Testis (tissue), 2 donors: ENCODE measurements at regions not wholly inside any gene's neighbourhood (a gene's known extent, or its start where the extent isn't known, plus 50 kb on each side); places are given as distances from the start of the nearest gene placed in this dataset.

Experiments
- CTCF ChIP-seq, 3 experiments: fragments of 450-650 bp in 2 of 3; fragments of 200-600 bp in 1 of 3; sonication (generic) in 1 of 3; IDR thresholded peaks; one replicate each; pipeline ENCODE4 v1.5.1; 2016 to 2019; ENCODE audit warnings: antibody characterized with exemption in 3 of 3, mild to moderate bottlenecking in 2 of 3, moderate library complexity in 1 of 3
- POLR2A ChIP-seq: fragments of 450-650 bp; IDR thresholded peaks from one replicate; pipeline ENCODE4 v1.6.1; 2017; ENCODE audit warnings: antibody characterized with exemption, mild to moderate bottlenecking, moderate library complexity

- TF ChIP-seq CTCF (IDR thresholded peaks at IDR 0.05) (no peak), POLR2A (no peak)
These were observed 147.2 kb downstream of the CEBPB start for GRCh38 chr20:50337521-50338466.
